SK-N-SH treated with all-trans-retinoic acid at 6 μM for 48 hours (cell line): ENCODE measurements at regions not wholly inside any gene's neighbourhood (a gene's known extent, or its start where the extent isn't known, plus 50 kb on each side); places are given as distances from the start of the nearest gene placed in this dataset.
"Not testable (repeated sequence)": the region's sequence is repeated elsewhere in the genome, so short reads cannot be mapped to it uniquely, and the experiment has no call there.

Experiments used
- ATAC-seq: fragments of 200-7000 bp; cut with Tn5 transposase; 3 replicates; pipeline ENCODE4 v1.9.1; 2020; ENCODE audit warnings: mild to moderate bottlenecking, moderate library complexity
- ARNTL ChIP-seq: fragments of 450-650 bp; formaldehyde crosslinking; IDR thresholded peaks from 2 replicates; pipeline ENCODE4 v1.5.0; 2020; ENCODE audit warnings: low read depth, mild to moderate bottlenecking, moderate library complexity, borderline replicate concordance
- BACH2 ChIP-seq: fragments of 250-450 bp; sonication (Bioruptor Pico); IDR thresholded peaks from 2 replicates; pipeline ENCODE4 v1.9.0; 2021; ENCODE audit warnings: mild to moderate bottlenecking, borderline replicate concordance
- CSDC2 ChIP-seq: fragments of 250-450 bp; sonication (Bioruptor Pico); IDR thresholded peaks from 2 replicates; pipeline ENCODE4 v1.5.0; 2020; ENCODE audit warnings: mild to moderate bottlenecking, moderate library complexity
- ESRRG ChIP-seq: fragments of 250-450 bp; sonication (Bioruptor Pico); IDR thresholded peaks from 2 replicates; pipeline ENCODE4 v1.6.1; 2021; ENCODE audit warnings: mild to moderate bottlenecking
- GLIS3 ChIP-seq: fragments of 250-450 bp; sonication (Bioruptor Pico); IDR thresholded peaks from 2 replicates; pipeline ENCODE4 v1.5.0; 2020; ENCODE audit warnings: mild to moderate bottlenecking, moderate library complexity
- ISL1 ChIP-seq: fragments of 250-450 bp; sonication (Bioruptor Pico); IDR thresholded peaks from 2 replicates; pipeline ENCODE4 v2.1.2; 2022; ENCODE audit warnings: mild to moderate bottlenecking, moderate library complexity
- OSR1 ChIP-seq: fragments of 250-450 bp; sonication (Bioruptor Pico); IDR thresholded peaks from 2 replicates; pipeline ENCODE4 v1.8.0; 2022; ENCODE audit warnings: moderate library complexity, mild to moderate bottlenecking, inconsistent platforms
- PPARA ChIP-seq: fragments of 250-450 bp; sonication (Bioruptor Pico); IDR thresholded peaks from 2 replicates; pipeline ENCODE4 v1.5.0; 2020; ENCODE audit warnings: mild to moderate bottlenecking, borderline replicate concordance
- RARB ChIP-seq: fragments of 250-450 bp; sonication (Bioruptor Pico); IDR thresholded peaks from 2 replicates; pipeline ENCODE4 v1.8.0; 2021; ENCODE audit warnings: mild to moderate bottlenecking, moderate library complexity
- SNAI2 ChIP-seq: fragments of 250-450 bp; sonication (Bioruptor Pico); IDR thresholded peaks from 2 replicates; pipeline ENCODE4 v1.5.0; 2020; ENCODE audit warnings: mild to moderate bottlenecking, moderate library complexity
- TCF4 ChIP-seq: fragments of 250-450 bp; sonication (Bioruptor Pico); IDR thresholded peaks from 2 replicates; pipeline ENCODE4 v1.8.0; 2021; ENCODE audit warnings: mild to moderate bottlenecking, moderate library complexity, borderline replicate concordance
- TOX ChIP-seq: fragments of 250-450 bp; sonication (Bioruptor Pico); IDR thresholded peaks from 2 replicates; pipeline ENCODE4 v1.8.0; 2021; ENCODE audit warnings: mild to moderate bottlenecking, moderate library complexity, borderline replicate concordance
- ZC3H10 ChIP-seq: fragments of 250-450 bp; sonication (Bioruptor Pico); IDR thresholded peaks from 2 replicates; pipeline ENCODE4 v1.5.1; 2021; ENCODE audit warnings: mild to moderate bottlenecking, moderate library complexity
- ZFP3 ChIP-seq: fragments of 250-450 bp; sonication (Bioruptor Pico); IDR thresholded peaks from 2 replicates; pipeline ENCODE4 v1.5.0; 2020; ENCODE audit warnings: mild to moderate bottlenecking, moderate library complexity
- ZFP30 ChIP-seq: fragments of 450-650 bp; formaldehyde crosslinking; IDR thresholded peaks from 2 replicates; pipeline ENCODE4 v1.5.0; 2022; ENCODE audit warnings: mild to moderate bottlenecking, moderate library complexity
- ZNF565 ChIP-seq: fragments of 450-650 bp; formaldehyde crosslinking; conservative IDR thresholded peaks from 2 replicates; pipeline ENCODE4 v1.5.0; 2020; ENCODE audit warnings: low read depth, mild to moderate bottlenecking, moderate library complexity
- ZNF70 ChIP-seq: fragments of 450-650 bp; formaldehyde crosslinking; IDR thresholded peaks from 2 replicates; pipeline ENCODE4 v1.5.0; 2020; ENCODE audit warnings: mild to moderate bottlenecking, moderate library complexity
- ZNF8 ChIP-seq: fragments of 450-650 bp; formaldehyde crosslinking; IDR thresholded peaks from 2 replicates; pipeline ENCODE4 v1.5.0; 2020; ENCODE audit warnings: mild to moderate bottlenecking, moderate library complexity
- TF ChIP-seq, protein P1 (sequence below): fragments of 250-450 bp; sonication (Bioruptor Pico); IDR thresholded peaks from 2 replicates; pipeline ENCODE4 v1.5.1; 2020; ENCODE audit warnings: low read depth, mild to moderate bottlenecking, moderate library complexity
- TF ChIP-seq, protein P2 (sequence below): fragments of 250-450 bp; sonication (Bioruptor Pico); IDR thresholded peaks from 2 replicates; pipeline ENCODE4 v1.8.0; 2021; ENCODE audit warnings: low read depth, mild to moderate bottlenecking, moderate library complexity, borderline replicate concordance
- TF ChIP-seq, protein P3 (sequence below): fragments of 250-450 bp; sonication (Bioruptor Pico); IDR thresholded peaks from 2 replicates; pipeline ENCODE4 v1.8.0; 2020; ENCODE audit warnings: mild to moderate bottlenecking, moderate library complexity, borderline replicate concordance
- TF ChIP-seq, protein P4 (sequence below): fragments of 250-450 bp; sonication (Bioruptor Pico); IDR thresholded peaks from 2 replicates; pipeline ENCODE4 v1.5.1; 2021; ENCODE audit warnings: mild to moderate bottlenecking, moderate library complexity
- TF ChIP-seq, protein P5 (sequence below): fragments of 250-450 bp; sonication (Bioruptor Pico); IDR thresholded peaks from 2 replicates; pipeline ENCODE4 v1.5.0; 2020; ENCODE audit warnings: mild to moderate bottlenecking, moderate library complexity

DNA sequence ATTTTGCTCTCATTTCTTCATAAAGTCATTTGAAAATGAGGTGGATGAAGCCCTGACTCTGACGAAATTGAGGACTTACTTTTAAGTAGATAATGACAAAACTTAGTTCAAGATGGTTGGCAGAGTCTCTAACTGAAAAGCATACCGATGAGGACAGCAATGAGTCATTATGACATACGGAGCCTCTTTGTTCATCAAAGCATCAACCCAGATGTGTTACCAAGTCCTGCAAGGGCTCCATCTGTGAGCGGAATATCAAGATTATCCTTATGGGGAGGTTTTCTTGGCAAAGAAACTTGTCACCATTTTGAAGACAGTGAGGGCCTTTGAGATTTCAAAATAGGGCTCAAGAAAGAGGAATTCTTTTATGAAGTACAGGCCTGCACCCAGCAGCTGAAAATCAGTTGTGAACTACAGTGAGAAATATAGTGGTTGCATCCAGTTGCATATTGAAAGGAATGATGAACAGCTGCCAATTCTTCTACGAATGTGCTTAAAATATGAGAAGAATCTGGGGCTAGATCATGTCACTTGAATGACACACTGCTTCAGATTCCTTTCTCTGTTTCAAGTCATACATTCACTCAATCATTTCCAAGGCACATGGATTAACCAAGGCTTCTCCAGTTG lies 86.6 kb upstream of the SLC24A2 start:
- no peak for ATAC-seq
- TF ChIP-seq, protein P1, sequence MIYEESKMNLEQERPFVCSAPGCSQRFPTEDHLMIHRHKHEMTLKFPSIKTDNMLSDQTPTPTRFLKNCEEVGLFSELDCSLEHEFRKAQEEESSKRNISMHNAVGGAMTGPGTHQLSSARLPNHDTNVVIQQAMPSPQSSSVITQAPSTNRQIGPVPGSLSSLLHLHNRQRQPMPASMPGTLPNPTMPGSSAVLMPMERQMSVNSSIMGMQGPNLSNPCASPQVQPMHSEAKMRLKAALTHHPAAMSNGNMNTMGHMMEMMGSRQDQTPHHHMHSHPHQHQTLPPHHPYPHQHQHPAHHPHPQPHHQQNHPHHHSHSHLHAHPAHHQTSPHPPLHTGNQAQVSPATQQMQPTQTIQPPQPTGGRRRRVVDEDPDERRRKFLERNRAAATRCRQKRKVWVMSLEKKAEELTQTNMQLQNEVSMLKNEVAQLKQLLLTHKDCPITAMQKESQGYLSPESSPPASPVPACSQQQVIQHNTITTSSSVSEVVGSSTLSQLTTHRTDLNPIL (CRISPR knock-in tag) = no peak
- TF ChIP-seq RARB (no peak), ZNF70 (no peak), GLIS3 (CRISPR knock-in tag) (no peak), TCF4 (CRISPR knock-in tag) (no peak), ZNF565 (CRISPR knock-in tag) (no peak), ISL1 (CRISPR knock-in tag) (no peak), CSDC2 (CRISPR knock-in tag) (no peak), ZFP30 (CRISPR knock-in tag) (no peak), ARNTL (no peak), ZC3H10 (CRISPR knock-in tag) (no peak), TOX (CRISPR knock-in tag) (no peak), BACH2 (CRISPR knock-in tag) (no peak), ZNF8 (CRISPR knock-in tag) (no peak), ZFP3 (CRISPR knock-in tag) (no peak), SNAI2 (CRISPR knock-in tag) (no peak)
- TF ChIP-seq, protein P2, sequence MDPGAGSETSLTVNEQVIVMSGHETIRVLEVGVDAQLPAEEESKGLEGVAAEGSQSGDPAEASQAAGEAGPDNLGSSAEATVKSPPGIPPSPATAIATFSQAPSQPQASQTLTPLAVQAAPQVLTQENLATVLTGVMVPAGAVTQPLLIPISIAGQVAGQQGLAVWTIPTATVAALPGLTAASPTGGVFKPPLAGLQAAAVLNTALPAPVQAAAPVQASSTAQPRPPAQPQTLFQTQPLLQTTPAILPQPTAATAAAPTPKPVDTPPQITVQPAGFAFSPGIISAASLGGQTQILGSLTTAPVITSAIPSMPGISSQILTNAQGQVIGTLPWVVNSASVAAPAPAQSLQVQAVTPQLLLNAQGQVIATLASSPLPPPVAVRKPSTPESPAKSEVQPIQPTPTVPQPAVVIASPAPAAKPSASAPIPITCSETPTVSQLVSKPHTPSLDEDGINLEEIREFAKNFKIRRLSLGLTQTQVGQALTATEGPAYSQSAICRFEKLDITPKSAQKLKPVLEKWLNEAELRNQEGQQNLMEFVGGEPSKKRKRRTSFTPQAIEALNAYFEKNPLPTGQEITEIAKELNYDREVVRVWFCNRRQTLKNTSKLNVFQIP = no peak
- TF ChIP-seq, protein P3, sequence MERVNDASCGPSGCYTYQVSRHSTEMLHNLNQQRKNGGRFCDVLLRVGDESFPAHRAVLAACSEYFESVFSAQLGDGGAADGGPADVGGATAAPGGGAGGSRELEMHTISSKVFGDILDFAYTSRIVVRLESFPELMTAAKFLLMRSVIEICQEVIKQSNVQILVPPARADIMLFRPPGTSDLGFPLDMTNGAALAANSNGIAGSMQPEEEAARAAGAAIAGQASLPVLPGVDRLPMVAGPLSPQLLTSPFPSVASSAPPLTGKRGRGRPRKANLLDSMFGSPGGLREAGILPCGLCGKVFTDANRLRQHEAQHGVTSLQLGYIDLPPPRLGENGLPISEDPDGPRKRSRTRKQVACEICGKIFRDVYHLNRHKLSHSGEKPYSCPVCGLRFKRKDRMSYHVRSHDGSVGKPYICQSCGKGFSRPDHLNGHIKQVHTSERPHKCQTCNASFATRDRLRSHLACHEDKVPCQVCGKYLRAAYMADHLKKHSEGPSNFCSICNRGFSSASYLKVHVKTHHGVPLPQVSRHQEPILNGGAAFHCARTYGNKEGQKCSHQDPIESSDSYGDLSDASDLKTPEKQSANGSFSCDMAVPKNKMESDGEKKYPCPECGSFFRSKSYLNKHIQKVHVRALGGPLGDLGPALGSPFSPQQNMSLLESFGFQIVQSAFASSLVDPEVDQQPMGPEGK (CRISPR knock-in tag) = no peak
- TF ChIP-seq, protein P4, sequence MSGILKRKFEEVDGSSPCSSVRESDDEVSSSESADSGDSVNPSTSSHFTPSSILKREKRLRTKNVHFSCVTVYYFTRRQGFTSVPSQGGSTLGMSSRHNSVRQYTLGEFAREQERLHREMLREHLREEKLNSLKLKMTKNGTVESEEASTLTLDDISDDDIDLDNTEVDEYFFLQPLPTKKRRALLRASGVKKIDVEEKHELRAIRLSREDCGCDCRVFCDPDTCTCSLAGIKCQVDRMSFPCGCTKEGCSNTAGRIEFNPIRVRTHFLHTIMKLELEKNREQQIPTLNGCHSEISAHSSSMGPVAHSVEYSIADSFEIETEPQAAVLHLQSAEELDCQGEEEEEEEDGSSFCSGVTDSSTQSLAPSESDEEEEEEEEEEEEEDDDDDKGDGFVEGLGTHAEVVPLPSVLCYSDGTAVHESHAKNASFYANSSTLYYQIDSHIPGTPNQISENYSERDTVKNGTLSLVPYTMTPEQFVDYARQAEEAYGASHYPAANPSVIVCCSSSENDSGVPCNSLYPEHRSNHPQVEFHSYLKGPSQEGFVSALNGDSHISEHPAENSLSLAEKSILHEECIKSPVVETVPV (CRISPR knock-in tag) = no peak

DNA sequence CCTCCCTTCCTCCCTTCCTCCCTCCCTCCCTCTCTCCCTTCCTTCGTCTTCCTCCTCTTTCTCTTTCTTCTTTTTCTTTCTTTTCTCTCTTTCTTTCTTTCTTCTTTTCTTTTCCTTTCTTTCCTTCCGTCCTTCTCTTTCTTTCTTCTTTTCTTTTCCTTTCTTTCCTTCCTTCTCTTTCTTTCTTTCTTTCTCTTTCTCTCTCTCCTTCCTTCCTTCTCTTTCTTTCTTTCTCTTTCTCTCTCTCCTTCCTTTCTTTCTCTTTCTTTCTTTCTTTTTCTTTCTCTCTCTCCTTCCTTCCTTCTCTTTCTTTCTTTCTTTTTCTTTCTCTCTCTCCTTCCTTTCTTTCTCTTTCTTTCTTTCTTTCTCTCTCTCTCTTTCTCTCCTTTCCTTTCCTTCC lies 84.4 kb upstream of the SLC24A2 start:
- not testable (repeated sequence) for ATAC-seq

DNA sequence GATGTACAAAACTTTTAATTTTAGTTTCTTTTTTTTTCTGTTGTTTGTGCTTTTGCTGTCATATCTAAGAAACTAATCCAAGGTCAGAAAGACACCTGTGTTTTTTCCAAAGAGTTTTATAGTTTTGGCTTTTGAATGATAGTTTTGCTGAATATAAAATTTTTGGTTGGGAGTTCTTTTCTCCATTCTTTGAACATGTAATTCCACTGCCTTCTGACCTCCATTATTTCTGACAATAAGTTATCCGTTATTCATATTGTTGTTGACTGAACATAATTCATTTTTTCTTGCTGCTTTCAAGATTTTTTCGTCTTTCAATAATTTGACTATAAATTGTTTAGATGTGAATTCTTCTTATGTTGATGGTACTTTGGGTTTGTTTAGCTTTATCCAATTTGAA lies 82.2 kb upstream of the SLC24A2 start:
- no peak for ATAC-seq
- TF ChIP-seq, protein P2 = no peak
- no peak for TF ChIP-seq GLIS3 (CRISPR knock-in tag)
- no peak for TF ChIP-seq ISL1 (CRISPR knock-in tag)
- TF ChIP-seq TOX (CRISPR knock-in tag) = no peak
- no peak for TF ChIP-seq ZNF565 (CRISPR knock-in tag)
- no peak for TF ChIP-seq ZFP30 (CRISPR knock-in tag)
- TF ChIP-seq OSR1 (CRISPR knock-in tag) = no peak

DNA sequence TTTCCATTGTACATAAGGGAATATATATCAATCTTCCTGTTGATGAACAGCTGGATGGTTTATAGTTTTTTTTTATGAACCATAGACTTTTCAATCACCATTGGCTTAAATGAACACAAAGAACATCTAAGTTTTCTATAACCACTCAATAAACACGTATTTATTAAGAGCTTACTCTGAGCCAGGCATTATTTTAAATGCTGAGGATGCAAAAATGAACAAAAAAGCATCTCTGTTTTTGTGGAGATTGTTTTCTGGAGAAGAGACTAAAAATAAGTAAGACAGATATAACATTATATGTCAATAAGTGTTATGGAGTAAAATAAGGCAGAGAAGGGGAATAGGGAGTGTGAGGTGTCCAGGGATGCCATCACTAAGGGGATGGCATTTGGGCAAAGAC lies 52.1 kb upstream of the SLC24A2 start:
- ATAC-seq = no peak
- TF ChIP-seq ZNF8 (CRISPR knock-in tag) (no peak), ZFP30 (CRISPR knock-in tag) (no peak), ZNF565 (CRISPR knock-in tag) (no peak), ZFP3 (CRISPR knock-in tag) (no peak), BACH2 (CRISPR knock-in tag) (no peak), OSR1 (CRISPR knock-in tag) (no peak), ESRRG (CRISPR knock-in tag) (no peak), RARB (no peak), PPARA (no peak), ZC3H10 (CRISPR knock-in tag) (no peak), ZNF70 (no peak), TOX (CRISPR knock-in tag) (no peak), SNAI2 (CRISPR knock-in tag) (no peak), TCF4 (CRISPR knock-in tag) (no peak)
- TF ChIP-seq, protein P5, sequence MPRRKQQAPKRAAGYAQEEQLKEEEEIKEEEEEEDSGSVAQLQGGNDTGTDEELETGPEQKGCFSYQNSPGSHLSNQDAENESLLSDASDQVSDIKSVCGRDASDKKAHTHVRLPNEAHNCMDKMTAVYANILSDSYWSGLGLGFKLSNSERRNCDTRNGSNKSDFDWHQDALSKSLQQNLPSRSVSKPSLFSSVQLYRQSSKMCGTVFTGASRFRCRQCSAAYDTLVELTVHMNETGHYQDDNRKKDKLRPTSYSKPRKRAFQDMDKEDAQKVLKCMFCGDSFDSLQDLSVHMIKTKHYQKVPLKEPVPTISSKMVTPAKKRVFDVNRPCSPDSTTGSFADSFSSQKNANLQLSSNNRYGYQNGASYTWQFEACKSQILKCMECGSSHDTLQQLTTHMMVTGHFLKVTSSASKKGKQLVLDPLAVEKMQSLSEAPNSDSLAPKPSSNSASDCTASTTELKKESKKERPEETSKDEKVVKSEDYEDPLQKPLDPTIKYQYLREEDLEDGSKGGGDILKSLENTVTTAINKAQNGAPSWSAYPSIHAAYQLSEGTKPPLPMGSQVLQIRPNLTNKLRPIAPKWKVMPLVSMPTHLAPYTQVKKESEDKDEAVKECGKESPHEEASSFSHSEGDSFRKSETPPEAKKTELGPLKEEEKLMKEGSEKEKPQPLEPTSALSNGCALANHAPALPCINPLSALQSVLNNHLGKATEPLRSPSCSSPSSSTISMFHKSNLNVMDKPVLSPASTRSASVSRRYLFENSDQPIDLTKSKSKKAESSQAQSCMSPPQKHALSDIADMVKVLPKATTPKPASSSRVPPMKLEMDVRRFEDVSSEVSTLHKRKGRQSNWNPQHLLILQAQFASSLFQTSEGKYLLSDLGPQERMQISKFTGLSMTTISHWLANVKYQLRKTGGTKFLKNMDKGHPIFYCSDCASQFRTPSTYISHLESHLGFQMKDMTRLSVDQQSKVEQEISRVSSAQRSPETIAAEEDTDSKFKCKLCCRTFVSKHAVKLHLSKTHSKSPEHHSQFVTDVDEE = no peak
- TF ChIP-seq, protein P1 (CRISPR knock-in tag) = no peak
